SU-DHL-6 (cell line): ENCODE measurements at regions not wholly inside any gene's neighbourhood (a gene's known extent, or its start where the extent isn't known, plus 50 kb on each side); places are given as distances from the start of the nearest gene placed in this dataset.

ENCODE experiments used
- CTCF ChIP-seq: fragments of 200-600 bp; sonication (generic); IDR thresholded peaks from one replicate; pipeline ENCODE4 v1.5.1; 2017; ENCODE audit warnings: antibody characterized with exemption, mild to moderate bottlenecking, low read length, moderate library complexity; ENCODE audit not compliant: insufficient read depth, poor library complexity, severe bottlenecking
- EZH2phosphoT487 ChIP-seq: fragments of 200-600 bp; sonication (generic), shearing (Covaris generic); conservative IDR thresholded peaks from 2 replicates; pipeline ENCODE4 v1.6.1; 2018; ENCODE audit warnings: mild to moderate bottlenecking, antibody characterized with exemption, low read length, moderate library complexity, mixed read lengths

DNA sequence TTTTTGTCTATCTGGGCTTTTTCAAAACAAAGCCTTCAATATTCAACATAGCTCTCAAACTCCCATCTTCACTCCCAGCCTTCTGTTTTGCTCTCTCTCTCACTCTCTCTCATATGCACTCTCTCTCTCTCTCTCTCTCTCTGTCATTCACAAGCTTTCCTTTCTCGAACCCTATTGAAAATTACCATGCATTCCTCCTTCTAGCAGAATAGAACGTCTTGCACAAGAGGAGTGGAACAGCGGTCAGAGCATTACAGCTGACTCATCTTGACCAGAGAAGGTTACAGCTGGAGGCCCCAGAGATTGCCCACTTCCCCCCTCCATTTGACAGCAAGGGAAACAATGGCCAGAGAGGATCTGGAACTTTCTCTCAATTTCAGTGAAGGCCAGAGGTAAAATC lies 51.0 kb upstream of the LIFR start:
- TF ChIP-seq CTCF (no peak), EZH2phosphoT487 (no peak)
